GM13976 (cell line): ENCODE measurements at regions not wholly inside any gene's neighbourhood (a gene's known extent, or its start where the extent isn't known, plus 50 kb on each side); places are given as distances from the start of the nearest gene placed in this dataset.

Experiments used
- DNase-seq: peaks from one replicate; pipeline ENCODE4 v3.0.0; 2012; ENCODE audit warnings: low spot score
- in situ Hi-C: fragments of 300-500 bp; cut with MboI; formaldehyde crosslinking; loops from one replicate; pipeline ENCODE4 v1.12.0; 2022; ENCODE audit warnings: low sequenced_read_pairs, mixed read lengths, inconsistent platforms; ENCODE audit not compliant: unreplicated experiment
- TF ChIP-seq, protein P1 (sequence below): IDR thresholded peaks from 2 replicates; pipeline ENCODE4 v1.5.1; 2012; ENCODE audit warnings: borderline replicate concordance, mild to moderate bottlenecking; ENCODE audit not compliant: insufficient read depth; ENCODE audit errors: extremely low read depth, missing control alignments, control extremely low read depth

DNA sequence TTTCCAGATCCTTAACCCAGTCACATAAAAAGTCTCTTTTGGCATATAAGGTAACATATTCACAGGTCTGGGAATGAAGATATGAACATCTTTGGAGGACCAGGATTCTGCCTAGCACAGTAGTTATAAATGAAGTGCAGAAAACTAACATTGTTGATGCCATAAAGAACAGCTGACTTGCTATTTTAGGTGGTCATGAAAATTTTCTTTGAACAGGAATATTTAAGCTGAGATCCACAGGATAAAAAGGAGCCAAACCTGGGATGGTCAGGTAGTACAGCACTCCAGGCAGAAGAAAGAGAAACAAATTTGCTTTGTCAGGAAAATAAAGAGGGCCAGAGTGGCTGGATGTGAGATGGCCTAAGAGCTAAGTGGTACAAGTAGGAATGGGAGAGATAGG is 80.0 kb downstream of the CENPW start:
- in situ Hi-C loops, result no loop called here
- no peak for DNase-seq
- TF ChIP-seq, protein P1, sequence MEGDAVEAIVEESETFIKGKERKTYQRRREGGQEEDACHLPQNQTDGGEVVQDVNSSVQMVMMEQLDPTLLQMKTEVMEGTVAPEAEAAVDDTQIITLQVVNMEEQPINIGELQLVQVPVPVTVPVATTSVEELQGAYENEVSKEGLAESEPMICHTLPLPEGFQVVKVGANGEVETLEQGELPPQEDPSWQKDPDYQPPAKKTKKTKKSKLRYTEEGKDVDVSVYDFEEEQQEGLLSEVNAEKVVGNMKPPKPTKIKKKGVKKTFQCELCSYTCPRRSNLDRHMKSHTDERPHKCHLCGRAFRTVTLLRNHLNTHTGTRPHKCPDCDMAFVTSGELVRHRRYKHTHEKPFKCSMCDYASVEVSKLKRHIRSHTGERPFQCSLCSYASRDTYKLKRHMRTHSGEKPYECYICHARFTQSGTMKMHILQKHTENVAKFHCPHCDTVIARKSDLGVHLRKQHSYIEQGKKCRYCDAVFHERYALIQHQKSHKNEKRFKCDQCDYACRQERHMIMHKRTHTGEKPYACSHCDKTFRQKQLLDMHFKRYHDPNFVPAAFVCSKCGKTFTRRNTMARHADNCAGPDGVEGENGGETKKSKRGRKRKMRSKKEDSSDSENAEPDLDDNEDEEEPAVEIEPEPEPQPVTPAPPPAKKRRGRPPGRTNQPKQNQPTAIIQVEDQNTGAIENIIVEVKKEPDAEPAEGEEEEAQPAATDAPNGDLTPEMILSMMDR, result no peak

DNA sequence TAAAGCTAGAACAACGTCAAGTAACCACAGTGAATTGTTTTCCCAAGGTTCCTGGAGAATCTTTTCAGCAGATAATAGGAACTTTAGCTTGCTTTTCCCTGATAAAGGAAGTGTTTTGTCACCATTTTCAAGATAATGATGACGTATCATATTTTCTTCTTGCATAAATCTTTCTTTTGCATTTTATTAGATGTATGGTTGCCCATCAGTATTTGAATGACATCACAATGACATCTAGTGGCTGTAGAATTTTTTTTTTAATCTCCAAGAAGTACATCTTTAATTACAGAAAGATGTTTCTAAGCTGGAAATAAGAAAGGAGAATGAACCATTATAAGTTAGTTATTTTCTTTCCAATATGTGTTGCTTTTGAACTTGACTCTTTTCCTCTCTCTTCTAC is 83.0 kb downstream of the CENPW start:
- in situ Hi-C loops, result no loop called here
- TF ChIP-seq, protein P1, result no peak

DNA sequence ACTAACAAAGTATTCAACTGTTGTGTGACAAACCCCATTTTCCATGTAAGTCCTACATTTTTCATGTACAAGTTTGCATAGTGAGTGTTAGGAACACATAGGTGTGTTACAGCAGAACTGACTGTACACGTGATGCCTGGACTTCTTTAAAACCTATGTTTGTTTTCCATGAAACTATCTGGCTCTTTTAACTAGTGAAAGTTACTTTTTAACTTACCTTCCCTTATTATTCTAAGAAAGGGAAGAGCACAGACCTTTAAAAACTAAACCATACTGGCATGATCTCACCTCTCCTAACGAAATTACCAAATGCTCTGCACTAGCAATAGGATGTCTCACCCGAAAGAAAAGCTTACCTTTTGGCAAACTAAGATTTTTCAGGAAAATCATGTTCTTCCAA is 87.8 kb downstream of the CENPW start:
- no peak for DNase-seq
- in situ Hi-C loops, result no loop called here
- TF ChIP-seq, protein P1, result no peak

More for the DNA sequence above, 83.0 kb downstream of the CENPW start:
- no peak for DNase-seq

DNA sequence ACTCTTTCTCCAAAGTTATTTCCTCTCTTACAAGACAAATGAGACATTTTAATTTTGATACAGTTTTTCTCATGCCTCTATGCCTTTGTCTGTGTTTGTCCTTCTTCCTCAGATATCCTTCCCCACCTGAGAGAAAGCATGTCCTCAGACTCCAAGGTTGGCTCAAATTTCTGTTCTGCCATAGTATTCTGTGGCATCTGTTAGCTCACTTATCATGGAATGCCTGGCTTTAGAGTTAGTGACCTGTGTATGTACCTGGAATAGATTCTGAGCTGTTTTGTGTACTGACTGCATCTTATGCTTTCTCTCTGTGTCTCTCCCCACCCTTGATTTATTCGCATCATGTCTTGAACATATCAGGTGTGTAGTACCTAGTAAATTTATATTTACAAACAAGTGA is 90.0 kb downstream of the CENPW start:
- no peak for DNase-seq
- in situ Hi-C loops, result no loop called here

DNA sequence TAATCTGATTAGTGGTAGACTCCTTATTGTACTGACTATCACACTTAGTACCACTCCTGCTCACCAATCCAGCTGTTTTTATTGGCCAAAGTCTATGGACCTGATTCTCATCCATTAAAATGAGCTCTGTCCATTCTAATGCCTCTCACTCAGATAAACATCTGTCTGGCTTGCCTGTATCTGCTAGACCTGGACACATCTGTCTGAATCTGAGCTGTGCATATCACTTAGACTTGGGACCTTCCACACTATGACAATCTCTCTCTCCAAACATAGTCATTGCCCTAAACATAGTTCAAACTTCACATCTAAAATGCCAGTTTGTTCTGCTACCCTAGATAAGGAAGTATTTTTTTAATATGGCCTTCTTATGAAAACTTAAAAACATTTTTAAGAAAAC is 92.6 kb downstream of the CENPW start:
- TF ChIP-seq, protein P1, result no peak
- DNase-seq, result no peak
- in situ Hi-C loops, result no loop called here

More for the DNA sequence above, 90.0 kb downstream of the CENPW start:
- TF ChIP-seq, protein P1, result no peak

DNA sequence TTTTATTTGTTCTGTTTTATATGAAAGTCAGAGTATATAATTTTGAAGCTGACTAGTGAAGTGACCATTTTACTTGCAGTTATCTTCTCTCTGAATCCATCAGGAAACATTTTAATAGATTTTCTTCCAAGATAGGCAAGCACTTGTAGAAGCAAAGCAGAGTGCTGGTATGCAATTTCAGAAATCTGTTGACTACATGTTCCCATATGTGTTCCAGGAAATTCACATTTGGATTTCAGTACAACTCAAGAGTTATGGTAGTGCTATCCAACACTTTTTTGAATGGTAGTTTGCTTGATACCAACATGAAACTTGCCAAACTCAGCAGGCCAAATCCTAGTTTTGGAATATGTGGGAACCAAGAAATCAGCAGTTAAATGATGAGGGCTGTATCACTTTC is 94.0 kb downstream of the CENPW start:
- in situ Hi-C loops, result no loop called here
- DNase-seq, result no peak
- TF ChIP-seq, protein P1, result no peak

DNA sequence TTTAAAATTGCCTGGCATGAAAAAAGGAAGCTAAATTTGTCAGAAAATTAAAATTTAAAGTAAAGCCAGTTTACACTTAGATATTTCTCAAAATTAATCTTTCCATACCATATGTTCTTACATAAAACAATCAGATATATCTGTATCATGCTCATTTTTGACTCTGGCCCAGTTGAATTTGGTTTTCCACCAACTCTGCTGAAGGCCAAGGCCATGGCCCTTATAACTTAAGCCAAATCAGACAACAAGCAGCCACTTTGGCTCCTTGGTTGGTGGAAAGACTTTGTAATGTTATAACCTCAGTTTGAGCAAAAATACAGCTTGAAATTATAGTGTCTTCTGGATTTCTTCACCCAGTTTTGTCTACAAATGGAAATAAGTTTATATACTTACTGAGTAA is 97.3 kb downstream of the CENPW start:
- TF ChIP-seq, protein P1, result no peak
- no peak for DNase-seq
- in situ Hi-C loops, result no loop called here
